ENCODE measurements at regions not wholly inside any gene's neighbourhood (a gene's known extent, or its start where the extent isn't known, plus 50 kb on each side); places are given as distances from the start of the nearest gene placed in this dataset.

- Histone ChIP-seq H3K4me3 (ENCODE audit: extremely low read depth in 1 of 4, insufficient read depth in 2 of 4, low read depth in 3 of 4, low read length in 4 of 4) (no peak overlapping the region), H3K9me3 (ENCODE audit: insufficient read depth in 2 of 2, low read depth in 1 of 2, low read length in 1 of 2) (peaks cover 0 to 6% of the 10 kb centered on the region in 2 experiments; a peak in 1 of 4 replicates), H4K5ac (ENCODE audit: insufficient read length, low read depth, low read length) (no peak overlapping the region), H3K27me3 (replicated peaks in 1 of 4; ENCODE audit: control insufficient read depth in 3 of 4, extremely low read depth in 1 of 4, insufficient read depth in 3 of 4, low read length in 3 of 4) (no peaks in the 10 kb centered on the region), H3K4me1 (replicated peaks in 1 of 4; ENCODE audit: control insufficient read depth in 3 of 4, insufficient read depth in 4 of 4, low read length in 3 of 4) (no peaks in the 10 kb centered on the region), H2BK120ac (replicated peaks; ENCODE audit: low read depth, low read length) (no peak overlapping the region), H2AFZ (ENCODE audit: low read length) (no peak overlapping the region), H2AK5ac (ENCODE audit: low read depth, low read length) (no peak overlapping the region), H4K8ac (ENCODE audit: extremely low read depth, insufficient read depth, low read length) (no peak overlapping the region), H2BK20ac (ENCODE audit: low read length) (no peak overlapping the region), H3K4ac (replicated peaks; ENCODE audit: insufficient read length, low read depth, low read length) (no peak overlapping the region), H3K79me2 (ENCODE audit: control insufficient read depth in 1 of 2, insufficient read depth in 2 of 2, low read length in 2 of 2) (no peaks in the 10 kb centered on the region), H3K4me2 (ENCODE audit: insufficient read depth in 1 of 2, low read depth in 2 of 2, low read length in 2 of 2) (no peak overlapping the region), H3K56ac (replicated peaks; ENCODE audit: insufficient read length, low read depth, low read length) (no peak overlapping the region), H3K27ac (ENCODE audit: low read depth, low read length) (no peak overlapping the region), H3K23ac (ENCODE audit: insufficient read length) (no peak overlapping the region), H3K18ac (ENCODE audit: extremely low read depth, low read length) (no peak overlapping the region), H2BK5ac (ENCODE audit: low read depth, low read length) (no peak overlapping the region), H3K79me1 (ENCODE audit: low read depth, low read length) (no peaks in the 10 kb centered on the region), H3K14ac (ENCODE audit: insufficient read length) (no peak overlapping the region), H2BK12ac (ENCODE audit: low read depth, low read length) (no peak overlapping the region), H4K91ac (replicated peaks; ENCODE audit: insufficient read length, low read length) (no peak overlapping the region), H4K20me1 (replicated peaks in 1 of 2; ENCODE audit: control insufficient read depth in 1 of 2, insufficient read depth in 2 of 2, low read length in 2 of 2) (no peaks in the 10 kb centered on the region), H3K23me2 (ENCODE audit: low read depth, low read length) (no peaks in the 10 kb centered on the region), H3K36me3 (ENCODE audit: control insufficient read depth in 2 of 4, insufficient read depth in 4 of 4, low read length in 3 of 4) (no peaks in the 10 kb centered on the region), H2BK15ac (ENCODE audit: low read length) (no peak overlapping the region), H3K9ac (replicated peaks in 1 of 4; ENCODE audit: extremely low read depth in 1 of 4, low read depth in 3 of 4, low read length in 3 of 4) (no peak overlapping the region)
- CTCF ChIA-PET (ENCODE audit: partially characterized antibody): no interaction called here
- 80% methylated on average over 8 of the region's 8 CpGs; no CpG with 5 or more reads in 1 of the 2 experiments for WGBS, 2 experiments (ENCODE audit: extremely low coverage in 1 of 2, insufficient coverage in 1 of 2, insufficient read length in 1 of 2, insufficient replicate concordance in 2 of 2, low coverage in 1 of 2, low lambda C conversion rate in 2 of 2, missing lambda C conversion rate in 1 of 2)
- POLR2A ChIA-PET (ENCODE audit: partially characterized antibody): no interaction called here
- DNase-seq (ENCODE audit: low read depth in 1 of 2, low spot score in 2 of 2): no peak
- TF ChIP-seq CREB1 (IDR thresholded peaks at IDR 0.05) (no peak), JUN (IDR thresholded peaks at IDR 0.05; ENCODE audit: low read depth, low read length) (no peak), SP1 (IDR thresholded peaks at IDR 0.05; ENCODE audit: low read depth, low read length) (no peak), EP300 (IDR thresholded peaks at IDR 0.05; ENCODE audit: borderline replicate concordance in 1 of 2, low read depth in 2 of 2, low read length in 2 of 2) (no peak), TBP (IDR thresholded peaks at IDR 0.05; ENCODE audit: low read depth, low read length) (no peak), E2F6 (IDR thresholded peaks at IDR 0.05) (no peak), CTCF (IDR thresholded peaks at IDR 0.05; ENCODE audit: control extremely low read depth in 1 of 3, insufficient read depth in 1 of 3, low read depth in 1 of 3, low read length in 3 of 3) (no peak), POU5F1 (IDR thresholded peaks at IDR 0.05; ENCODE audit: low read depth, low read length) (no peak)
- FAIRE-seq: no peak
Measured at GRCh38 chr9:88681434-88681833, 146.5 kb downstream of the NXNL2 start.

Measured in H1 (cell line).